IMR-90 (cell line): ENCODE measurements at regions not wholly inside any gene's neighbourhood (a gene's known extent, or its start where the extent isn't known, plus 50 kb on each side); places are given as distances from the start of the nearest gene placed in this dataset.

Experiments
- ATAC-seq: fragments of 200-7000 bp; cut with Tn5 transposase; 2 replicates; pipeline ENCODE4 v1.9.1; 2020; ENCODE audit warnings: low read depth, mild to moderate bottlenecking, moderate library complexity
- BruUV-seq: library from RNA; stranded (reverse); fragments of 400-500 nt; replicated peaks from 2 replicates; lab custom pipeline; 2021; lab: Mats Ljungman, UMichigan
- CTCF ChIA-PET: fragments of 300-600 bp; formaldehyde crosslinking; extraction: SDS; loops from one replicate; lab custom pipeline; 2021; ENCODE audit warnings: antibody characterized with exemption; lab: Yijun Ruan, JAX
- POLR2A ChIA-PET: fragments of 300-600 bp; sonication (Branson Sonifier 250); formaldehyde crosslinking; loops from one replicate; lab custom pipeline; 2022; ENCODE audit warnings: antibody characterized with exemption; ENCODE audit not compliant: unreplicated experiment; lab: Charles Lee
- DNase-seq: peaks from one replicate; pipeline ENCODE4 v3.0.0; 2013
- H2AFZ ChIP-seq: replicated peaks from 2 replicates; pipeline ENCODE3; 2013; ENCODE audit warnings: low read length, mild to moderate bottlenecking; ENCODE audit not compliant: poor library complexity
- H2AK5ac ChIP-seq: 2 replicates; pipeline ENCODE4 v1.6.1; 2013; ENCODE audit warnings: low read depth, low read length, inconsistent platforms
- H2AK9ac ChIP-seq: replicated peaks from 2 replicates; pipeline ENCODE3; 2013; ENCODE audit warnings: mild to moderate bottlenecking, low read depth, low read length, moderate library complexity; ENCODE audit not compliant: poor library complexity
- H2BK120ac ChIP-seq: 2 replicates; pipeline ENCODE4 v1.6.1; 2013; ENCODE audit warnings: low read depth, low read length, inconsistent platforms
- H2BK15ac ChIP-seq: 3 replicates; pipeline ENCODE4 v1.6.1; 2013; ENCODE audit warnings: low read depth, low read length, inconsistent platforms
- H2BK20ac ChIP-seq: 2 replicates; pipeline ENCODE4 v1.6.1; 2013; ENCODE audit warnings: low read depth, mild to moderate bottlenecking, inconsistent platforms, low read length, moderate library complexity
- H2BK5ac ChIP-seq: 2 replicates; pipeline ENCODE4 v1.6.1; 2013; ENCODE audit warnings: mild to moderate bottlenecking, low read depth, low read length, inconsistent platforms; ENCODE audit not compliant: poor library complexity, severe bottlenecking
- H3K14ac ChIP-seq: replicated peaks from 2 replicates; pipeline ENCODE4 v1.6.1; 2013; ENCODE audit warnings: low read depth, low read length, inconsistent platforms
- H3K18ac ChIP-seq: 2 replicates; pipeline ENCODE4 v1.6.1; 2013; ENCODE audit warnings: low read depth, low read length, control low read depth
- H3K23ac ChIP-seq: 2 replicates; pipeline ENCODE4 v1.6.1; 2013; ENCODE audit warnings: low read depth, low read length, inconsistent platforms
- H3K27ac ChIP-seq: 2 replicates; pipeline ENCODE4 v1.5.1; 2013; ENCODE audit warnings: mild to moderate bottlenecking, control low read depth, low read length; ENCODE audit not compliant: insufficient read depth
- H3K27me3 ChIP-seq: 2 replicates; pipeline ENCODE4 v1.6.1; 2013; ENCODE audit warnings: low read length; ENCODE audit not compliant: control insufficient read depth, insufficient read depth
- H3K36me3 ChIP-seq: 2 replicates; pipeline ENCODE4 v1.6.1; 2013; ENCODE audit warnings: low read length, mixed read lengths; ENCODE audit not compliant: control insufficient read depth, insufficient read depth
- H3K4ac ChIP-seq: 2 replicates; pipeline ENCODE4 v1.6.1; 2013; ENCODE audit warnings: low read depth, low read length, inconsistent platforms
- H3K4me1 ChIP-seq: 2 replicates; pipeline ENCODE4 v1.6.1; 2013; ENCODE audit warnings: low read length, mixed read lengths; ENCODE audit not compliant: control insufficient read depth, insufficient read depth
- H3K4me2 ChIP-seq: 2 replicates; pipeline ENCODE4 v1.6.1; 2013; ENCODE audit warnings: low read depth, mild to moderate bottlenecking, control low read depth, low read length, moderate library complexity
- H3K4me3 ChIP-seq: 2 replicates; pipeline ENCODE4 v1.5.1; 2013; ENCODE audit warnings: low read depth, mild to moderate bottlenecking, control low read depth, low read length, moderate library complexity; ENCODE audit not compliant: insufficient read depth
- H3K56ac ChIP-seq: 2 replicates; pipeline ENCODE4 v1.6.1; 2013; ENCODE audit warnings: low read length, inconsistent platforms; ENCODE audit not compliant: insufficient read depth; ENCODE audit errors: extremely low read depth
- H3K79me1 ChIP-seq, 2 experiments: 2 replicates each; pipeline ENCODE4 v1.6.1; 2013; ENCODE audit warnings: low read length in 2 of 2, inconsistent platforms in 1 of 2, low read depth in 1 of 2
- H3K9ac ChIP-seq: 2 replicates; pipeline ENCODE4 v1.6.1; 2013; ENCODE audit warnings: low read depth, low read length, control low read depth
- H3K9me1 ChIP-seq: 2 replicates; pipeline ENCODE4 v1.6.1; 2013; ENCODE audit warnings: low read length, inconsistent platforms; ENCODE audit not compliant: insufficient read depth
- H3K9me3 ChIP-seq: 2 replicates; pipeline ENCODE4 v1.6.1; 2013; ENCODE audit warnings: low read length; ENCODE audit not compliant: control insufficient read depth, insufficient read depth
- H4K20me1 ChIP-seq: 2 replicates; pipeline ENCODE4 v1.6.1; 2013; ENCODE audit warnings: low read length, inconsistent platforms; ENCODE audit not compliant: insufficient read depth
- H4K5ac ChIP-seq: 2 replicates; pipeline ENCODE4 v1.6.1; 2013; ENCODE audit warnings: mild to moderate bottlenecking, low read depth, low read length, control low read depth
- H4K8ac ChIP-seq, 2 experiments: 2 replicates each; pipeline ENCODE4 v1.6.1; 2013; ENCODE audit warnings: low read depth in 2 of 2, low read length in 2 of 2, control low read depth in 1 of 2, inconsistent platforms in 1 of 2
- H4K91ac ChIP-seq: 2 replicates; pipeline ENCODE4 v1.6.1; 2013; ENCODE audit warnings: low read depth, low read length, inconsistent platforms; ENCODE audit not compliant: insufficient read depth
- CHD1 ChIP-seq: IDR thresholded peaks from 2 replicates; pipeline ENCODE4 v1.6.1; 2012; ENCODE audit warnings: low read depth, low read length, improper control_type of control experiment
- CTCF ChIP-seq: conservative IDR thresholded peaks from 2 replicates; pipeline ENCODE4 v1.5.1; 2012; ENCODE audit warnings: mild to moderate bottlenecking, low read depth, low read length, improper control_type of control experiment
- RFX5 ChIP-seq: IDR thresholded peaks from 2 replicates; pipeline ENCODE4 v1.8.0; 2012; ENCODE audit warnings: low read depth, mild to moderate bottlenecking, low read length, moderate library complexity
- SMC3 ChIP-seq: fragments of 150-350 bp; IDR thresholded peaks from 2 replicates; pipeline ENCODE4 v1.6.1; 2016; ENCODE audit warnings: low read depth, mild to moderate bottlenecking, antibody characterized with exemption, low read length, moderate library complexity
- WGBS, 2 experiments: methylation state at CpG; one replicate each; pipeline versions ENCODE4 v1.1.5 to v1.1.7; 2013; ENCODE audit warnings: missing lambda C conversion rate in 2 of 2; ENCODE audit not compliant: insufficient read length in 1 of 2; ENCODE audit errors: extremely low coverage in 2 of 2; 5-methylcytosine and 5-hydroxymethylcytosine counted together
- dilution Hi-C: fragments of 300-500 bp; cut with HindIII; formaldehyde crosslinking; loops from one replicate; pipeline ENCODE4 v1.14.3; 2018; ENCODE audit warnings: low sequenced_read_pairs; ENCODE audit not compliant: unreplicated experiment
- in situ Hi-C: fragments of 300-500 bp; cut with MboI; formaldehyde crosslinking; loops from 3 replicates; pipeline ENCODE4 v1.14.3; 2019; ENCODE audit warnings: low sequenced_read_pairs, inconsistent platforms, mixed read lengths
- intact Hi-C: fragments of 100-400 bp; cut with micrococcal nuclease; formaldehyde crosslinking; loops from 2 replicates; pipeline ENCODE4 v1.10.0; 2022

GRCh38 chr6:170480050-170480692 is 72.9 kb downstream of the PSMB1 start:
- no TSS peak for BruUV-seq
- no peak overlapping the region for H2BK120ac ChIP-seq
- no peak overlapping the region for H2AFZ ChIP-seq
- H3K56ac ChIP-seq = no peak overlapping the region
- no peak overlapping the region for H4K91ac ChIP-seq
- dilution Hi-C loops (no loop called here), intact Hi-C loops (no loop called here), in situ Hi-C loops (no loop called here)
- H3K79me1 ChIP-seq = no peaks in the 10 kb centered on the region
- H3K4me3 ChIP-seq = no peak overlapping the region
- H2BK15ac ChIP-seq = no peak overlapping the region
- H4K8ac ChIP-seq = no peak overlapping the region
- H2BK5ac ChIP-seq = no peak overlapping the region
- ATAC-seq (peak; percentile 85), DNase-seq (peak; percentile 24)
- H3K4ac ChIP-seq = no peak overlapping the region
- no peaks in the 10 kb centered on the region for H3K9me3 ChIP-seq
- WGBS, 2 experiments = 35% methylated on average over 2 of the region's 6 CpGs; no CpG with 5 or more reads in 1 of the 2 experiments
- H3K9ac ChIP-seq = no peak overlapping the region
- no peak overlapping the region for H3K23ac ChIP-seq
- H3K36me3 ChIP-seq = no peaks in the 10 kb centered on the region
- POLR2A ChIA-PET = no interaction called here
- CTCF ChIA-PET = no interaction called here
- H3K9me1 ChIP-seq = no peaks in the 10 kb centered on the region
- H4K20me1 ChIP-seq = no peaks in the 10 kb centered on the region
- no peak overlapping the region for H3K18ac ChIP-seq
- no peak overlapping the region for H2AK9ac ChIP-seq
- no peak overlapping the region for H3K14ac ChIP-seq
- no peak overlapping the region for H3K27ac ChIP-seq
- H3K4me2 ChIP-seq = no peak overlapping the region
- H2AK5ac ChIP-seq = no peak overlapping the region
- peaks cover under 1% of the 10 kb centered on the region; the same call in 1 of the 2 replicates for H3K27me3 ChIP-seq
- TF ChIP-seq CTCF (peak; percentile 28; the same call in 1 of the 2 replicates), SMC3 (no peak), RFX5 (no peak), CHD1 (no peak)
- no peak overlapping the region for H2BK20ac ChIP-seq
- H4K5ac ChIP-seq = no peak overlapping the region
- H3K4me1 ChIP-seq = no peaks in the 10 kb centered on the region
